PC-9 (cell line): ENCODE measurements at regions not wholly inside any gene's neighbourhood (a gene's known extent, or its start where the extent isn't known, plus 50 kb on each side); places are given as distances from the start of the nearest gene placed in this dataset.

ENCODE experiments used
- CTCF ChIP-seq: fragments of 200-600 bp; sonication (generic); conservative IDR thresholded peaks from 2 replicates; pipeline ENCODE4 v1.6.1; 2017; ENCODE audit warnings: mixed run types, antibody characterized with exemption, mild to moderate bottlenecking, moderate library complexity
- EZH2 ChIP-seq: fragments of 200-600 bp; sonication (generic); IDR thresholded peaks from 2 replicates; pipeline ENCODE4 v1.8.0; 2017; ENCODE audit warnings: antibody characterized with exemption, low read depth

GRCh38 chr3:110026421-110026820 lies 689.1 kb upstream of the DPPA4 start:
- TF ChIP-seq CTCF (no peak), EZH2 (no peak)
